ENCODE measurements at regions not wholly inside any gene's neighbourhood (a gene's known extent, or its start where the extent isn't known, plus 50 kb on each side); places are given as distances from the start of the nearest gene placed in this dataset.

DNA sequence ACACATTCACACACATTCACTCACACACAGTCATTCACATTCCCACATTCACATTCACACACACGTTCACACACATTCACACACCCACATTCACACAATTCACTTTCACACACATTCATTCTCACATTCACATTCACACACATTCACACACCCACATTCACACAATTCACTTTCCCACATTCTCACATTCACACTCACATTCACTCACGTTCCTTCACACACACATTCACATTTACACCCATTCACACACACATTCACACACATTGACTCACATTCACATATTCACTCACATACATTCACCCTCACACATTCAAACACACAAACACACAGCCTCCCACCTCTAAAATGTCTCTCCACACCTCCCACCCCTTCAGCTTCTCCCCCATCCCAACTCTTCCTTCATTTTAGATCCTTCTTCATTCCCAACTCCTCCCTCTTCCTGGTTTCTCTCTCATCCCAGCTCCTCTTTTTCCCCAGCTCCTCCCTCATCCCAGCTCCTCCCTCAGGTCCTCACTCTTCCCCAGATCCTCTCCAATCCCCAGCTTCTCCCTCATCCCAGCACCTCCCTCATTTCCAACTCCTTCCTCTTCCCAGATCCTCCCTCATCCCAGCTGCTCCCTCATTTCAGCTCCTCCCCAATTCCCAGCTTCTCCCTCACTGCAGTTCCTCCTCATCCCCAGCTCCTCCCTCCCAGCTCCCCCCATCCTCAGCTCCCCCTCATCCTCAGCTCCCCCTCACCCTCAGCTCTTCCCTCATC lies 111.0 kb downstream of the FAM53A start:
- H3K4me1 ChIP-seq (ENCODE audit: control insufficient read depth, insufficient read depth, low read length, poor library complexity, severe bottlenecking) = peaks cover 1% of the 10 kb centered on the region
- no peak overlapping the region for H3K4me3 ChIP-seq (ENCODE audit: insufficient read depth, low read depth, low read length, poor library complexity, severe bottlenecking)
- H3K27ac ChIP-seq (ENCODE audit: insufficient read depth, low read length, poor library complexity, severe bottlenecking) = no peak overlapping the region
- H3K27me3 ChIP-seq (replicated peaks; ENCODE audit: control insufficient read depth, insufficient read depth, low read length, poor library complexity, severe bottlenecking) = no peaks in the 10 kb centered on the region
- H3K9me3 ChIP-seq (ENCODE audit: control insufficient read depth, low read length) = no peaks in the 10 kb centered on the region
- no peaks in the 10 kb centered on the region for H3K36me3 ChIP-seq (ENCODE audit: control insufficient read depth, insufficient read depth, low read length)
- DNase-seq = no peak

DNA sequence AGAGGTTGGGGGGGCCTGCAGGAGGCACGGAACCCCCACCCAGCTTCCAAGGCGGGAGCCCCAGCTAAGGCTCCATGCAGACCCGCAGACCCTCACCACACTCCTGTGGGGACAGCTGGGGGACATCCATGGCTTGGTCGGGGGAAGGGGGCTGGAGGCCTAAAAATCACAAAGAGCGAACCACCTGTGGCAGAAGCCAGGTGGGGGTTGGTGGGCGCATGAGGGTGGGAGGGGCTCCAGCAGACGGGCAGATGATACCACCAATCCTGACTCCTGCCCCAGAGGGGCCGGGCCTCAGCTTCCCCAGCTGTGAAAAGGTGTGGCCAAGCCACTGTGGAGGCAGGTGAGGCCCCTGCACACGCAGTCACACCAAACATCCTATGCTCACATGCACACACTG lies 111.6 kb downstream of the FAM53A start:
- Histone ChIP-seq H3K9me3 (ENCODE audit: control insufficient read depth, low read length) (no peaks in the 10 kb centered on the region), H3K4me1 (ENCODE audit: control insufficient read depth, insufficient read depth, low read length, poor library complexity, severe bottlenecking) (no peaks in the 10 kb centered on the region), H3K4me3 (ENCODE audit: insufficient read depth, low read depth, low read length, poor library complexity, severe bottlenecking) (no peak overlapping the region), H3K36me3 (ENCODE audit: control insufficient read depth, insufficient read depth, low read length) (no peaks in the 10 kb centered on the region), H3K27ac (ENCODE audit: insufficient read depth, low read length, poor library complexity, severe bottlenecking) (no peak overlapping the region), H3K27me3 (replicated peaks; ENCODE audit: control insufficient read depth, insufficient read depth, low read length, poor library complexity, severe bottlenecking) (peaks cover 3% of the 10 kb centered on the region)
- no peak for DNase-seq

DNA sequence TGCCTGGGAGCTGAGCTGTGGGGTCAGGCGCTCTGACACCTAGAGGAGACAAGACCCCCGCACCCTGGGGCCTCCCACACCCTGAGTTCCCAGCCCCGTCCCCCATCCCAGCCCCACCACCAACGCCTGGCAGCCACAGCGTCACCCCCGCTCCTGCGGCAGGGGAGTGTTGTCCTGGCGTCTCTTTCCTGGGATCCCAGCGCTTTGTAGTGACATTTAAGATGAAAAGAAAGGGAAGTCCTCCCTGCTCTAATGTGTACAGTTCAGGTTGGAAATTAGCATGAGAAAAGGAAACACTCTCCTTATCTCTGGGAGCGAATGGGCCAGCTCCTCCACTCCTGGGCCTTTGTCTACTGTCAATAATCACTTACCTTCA lies 112.1 kb downstream of the FAM53A start:
- Histone ChIP-seq H3K4me1 (ENCODE audit: control insufficient read depth, insufficient read depth, low read length, poor library complexity, severe bottlenecking) (no peaks in the 10 kb centered on the region), H3K36me3 (ENCODE audit: control insufficient read depth, insufficient read depth, low read length) (no peaks in the 10 kb centered on the region), H3K27ac (ENCODE audit: insufficient read depth, low read length, poor library complexity, severe bottlenecking) (no peak overlapping the region), H3K27me3 (replicated peaks; ENCODE audit: control insufficient read depth, insufficient read depth, low read length, poor library complexity, severe bottlenecking) (peaks cover 5% of the 10 kb centered on the region), H3K4me3 (ENCODE audit: insufficient read depth, low read depth, low read length, poor library complexity, severe bottlenecking) (no peak overlapping the region), H3K9me3 (ENCODE audit: control insufficient read depth, low read length) (no peaks in the 10 kb centered on the region)
- no peak for DNase-seq

DNA sequence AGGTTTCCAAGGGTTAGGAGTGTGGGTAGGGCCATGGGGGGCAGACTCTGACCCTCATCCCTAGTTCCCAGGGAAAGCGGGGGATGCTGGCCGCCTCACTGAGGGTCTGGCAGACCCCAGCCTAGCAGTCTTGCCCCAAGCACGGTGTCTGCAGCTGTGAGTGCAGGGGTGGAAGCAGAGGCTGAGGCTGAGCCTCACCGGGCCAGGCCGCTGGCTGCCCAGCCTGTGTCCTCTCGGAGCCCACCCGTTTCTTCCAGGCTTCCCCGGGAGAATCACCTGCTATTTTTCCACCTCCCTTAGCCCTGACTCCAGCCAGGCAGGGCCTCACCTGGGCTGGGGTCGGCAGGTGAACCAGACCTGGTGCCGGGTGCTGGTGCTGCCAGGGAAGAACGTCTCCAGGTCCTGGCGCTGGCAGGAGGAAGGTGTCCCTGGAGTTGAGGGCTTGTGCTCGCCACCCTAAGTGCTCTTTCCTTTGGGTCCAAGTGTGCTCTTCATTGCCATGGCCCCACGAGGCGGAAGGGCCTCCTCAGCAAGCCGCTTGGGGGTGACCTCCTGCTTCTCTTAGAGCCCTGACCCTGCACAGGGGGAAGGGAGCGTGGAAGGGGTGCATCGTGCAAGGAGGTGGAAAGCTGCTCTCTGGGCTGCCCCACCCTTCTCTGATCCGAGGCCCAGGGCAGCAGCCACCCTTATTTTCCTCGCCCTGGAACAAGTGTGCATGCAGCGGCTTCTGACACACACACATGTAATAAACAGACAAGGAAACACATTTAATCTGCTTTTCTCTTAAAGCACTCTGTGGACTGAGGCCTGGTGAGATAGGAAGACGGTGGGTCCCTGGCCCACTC lies 112.7 kb downstream of the FAM53A start:
- H3K36me3 ChIP-seq (ENCODE audit: control insufficient read depth, insufficient read depth, low read length) = no peaks in the 10 kb centered on the region

DNA sequence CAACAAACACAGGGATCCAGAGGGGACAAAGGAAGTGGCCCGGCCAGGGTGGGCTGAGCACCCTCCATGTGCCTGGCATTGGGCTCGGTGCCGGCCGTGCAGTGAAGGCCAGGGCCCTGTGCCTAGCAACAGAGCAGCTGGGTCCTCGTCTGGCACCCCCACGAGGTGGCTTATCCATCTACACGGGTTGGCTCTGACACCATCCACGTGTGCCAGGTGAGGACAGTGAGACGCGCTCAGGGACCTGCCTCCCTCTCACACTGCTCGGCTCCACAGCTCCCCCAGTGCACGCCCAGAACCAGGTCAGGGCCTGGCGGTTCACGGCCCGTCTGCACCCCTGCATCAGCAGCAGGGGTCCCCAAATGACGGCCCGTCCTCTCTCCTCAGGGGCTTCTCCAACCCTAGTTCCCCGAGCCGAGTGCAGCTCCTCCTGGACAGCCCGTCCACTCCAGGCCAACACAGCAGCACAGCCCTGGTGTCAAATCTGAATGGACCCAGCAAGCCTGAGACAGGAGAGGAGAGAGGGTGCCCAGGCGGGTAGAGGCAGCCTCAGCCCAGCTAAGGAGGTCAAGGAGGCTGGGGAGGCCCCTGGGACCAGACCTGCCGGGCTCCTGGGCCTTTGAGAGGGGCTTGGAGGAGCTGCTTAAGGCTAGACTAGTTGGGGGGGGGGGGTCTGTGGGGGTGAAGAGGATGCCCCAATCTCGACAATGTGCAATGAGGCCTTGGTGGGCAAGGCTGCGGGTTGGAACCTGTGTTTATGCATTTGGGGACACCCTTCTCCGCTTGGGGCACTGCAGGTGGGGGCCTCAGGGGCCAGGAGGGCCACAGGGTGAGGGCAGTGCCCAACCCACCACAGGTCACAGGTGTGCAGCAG lies 113.6 kb downstream of the FAM53A start:
- no peak for DNase-seq
- Histone ChIP-seq H3K9me3 (ENCODE audit: control insufficient read depth, low read length) (no peaks in the 10 kb centered on the region), H3K27me3 (replicated peaks; ENCODE audit: control insufficient read depth, insufficient read depth, low read length, poor library complexity, severe bottlenecking) (peaks cover 5% of the 10 kb centered on the region), H3K27ac (ENCODE audit: insufficient read depth, low read length, poor library complexity, severe bottlenecking) (no peak overlapping the region), H3K36me3 (ENCODE audit: control insufficient read depth, insufficient read depth, low read length) (no peaks in the 10 kb centered on the region), H3K4me3 (ENCODE audit: insufficient read depth, low read depth, low read length, poor library complexity, severe bottlenecking) (no peak overlapping the region), H3K4me1 (ENCODE audit: control insufficient read depth, insufficient read depth, low read length, poor library complexity, severe bottlenecking) (no peaks in the 10 kb centered on the region)

More for the DNA sequence above, 112.7 kb downstream of the FAM53A start:
- Histone ChIP-seq H3K4me1 (ENCODE audit: control insufficient read depth, insufficient read depth, low read length, poor library complexity, severe bottlenecking) (no peaks in the 10 kb centered on the region), H3K27me3 (replicated peaks; ENCODE audit: control insufficient read depth, insufficient read depth, low read length, poor library complexity, severe bottlenecking) (peaks cover 5% of the 10 kb centered on the region), H3K4me3 (ENCODE audit: insufficient read depth, low read depth, low read length, poor library complexity, severe bottlenecking) (no peak overlapping the region), H3K9me3 (ENCODE audit: control insufficient read depth, low read length) (no peaks in the 10 kb centered on the region), H3K27ac (ENCODE audit: insufficient read depth, low read length, poor library complexity, severe bottlenecking) (no peak overlapping the region)
- DNase-seq = no peak

DNA sequence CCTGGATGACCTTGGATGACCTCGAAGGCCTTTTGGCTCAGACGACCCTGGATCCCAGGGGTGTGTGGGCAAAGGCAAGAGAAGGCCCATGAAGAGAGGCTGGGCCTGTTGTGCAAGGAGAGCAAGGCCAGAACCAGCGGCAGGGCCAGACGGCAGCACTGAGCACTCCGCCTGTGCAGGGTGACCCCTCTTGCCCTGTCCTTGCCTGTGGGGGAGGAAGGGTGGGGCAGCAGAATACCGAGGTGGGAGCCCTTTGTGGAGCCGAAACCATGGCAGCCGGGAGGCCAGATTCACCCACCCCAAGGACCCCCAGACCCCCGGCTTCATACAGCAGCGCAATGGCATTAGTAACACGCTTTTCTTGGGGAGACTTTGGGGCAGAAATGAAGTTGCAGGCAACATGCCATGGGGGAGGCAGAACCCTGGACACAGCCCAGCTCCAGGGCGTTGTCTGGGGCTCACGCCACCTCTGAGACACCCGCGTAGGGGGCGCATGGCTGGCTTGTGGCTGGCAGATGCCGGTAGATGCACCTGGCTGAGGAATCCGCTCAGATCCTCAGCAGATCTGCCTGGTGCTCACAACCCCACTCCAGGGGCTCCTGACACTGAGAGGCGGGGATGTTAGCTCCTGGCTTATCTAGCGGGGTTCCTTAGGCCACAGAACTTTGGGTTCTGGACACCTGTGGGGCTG lies 114.5 kb downstream of the FAM53A start:
- Histone ChIP-seq H3K27me3 (replicated peaks; ENCODE audit: control insufficient read depth, insufficient read depth, low read length, poor library complexity, severe bottlenecking) (peaks cover 5% of the 10 kb centered on the region), H3K9me3 (ENCODE audit: control insufficient read depth, low read length) (no peaks in the 10 kb centered on the region)
- no peak for DNase-seq

DNA sequence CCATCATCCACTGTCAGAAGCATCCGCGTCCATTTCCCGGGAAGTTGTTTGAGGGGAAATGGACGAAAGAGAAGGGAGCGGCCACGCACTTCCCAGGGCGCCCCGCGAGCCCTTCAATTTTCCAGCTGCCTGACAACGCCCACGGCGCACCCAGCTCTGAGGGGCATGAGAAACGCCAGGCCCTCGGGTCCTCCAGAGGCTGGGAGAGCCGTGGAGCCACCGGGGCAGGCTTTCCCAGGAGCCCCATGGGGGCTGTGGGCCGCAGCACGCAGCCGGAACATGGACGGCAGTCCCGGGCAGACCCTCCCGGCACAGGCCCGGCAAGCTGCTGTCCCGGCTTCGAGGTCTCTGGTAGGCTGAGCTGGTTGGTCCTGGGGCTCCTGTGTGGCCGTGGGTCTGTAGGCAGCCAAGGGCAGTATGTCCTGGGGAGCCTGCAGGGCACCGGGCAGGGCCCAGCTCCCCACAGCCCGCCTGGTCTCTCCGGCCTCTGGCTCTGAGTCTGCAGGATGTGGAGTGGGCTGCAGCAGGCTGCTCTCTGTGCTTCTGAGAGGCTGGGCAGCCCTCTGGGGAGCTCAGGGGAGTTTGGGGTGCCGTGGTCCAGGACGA lies 115.2 kb downstream of the FAM53A start:
- no peaks in the 10 kb centered on the region for H3K4me1 ChIP-seq (ENCODE audit: control insufficient read depth, insufficient read depth, low read length, poor library complexity, severe bottlenecking)
- no peaks in the 10 kb centered on the region for H3K9me3 ChIP-seq (ENCODE audit: control insufficient read depth, low read length)
- H3K27me3 ChIP-seq (replicated peaks; ENCODE audit: control insufficient read depth, insufficient read depth, low read length, poor library complexity, severe bottlenecking) = peaks cover 5% of the 10 kb centered on the region
- no peak for DNase-seq
- no peaks in the 10 kb centered on the region for H3K36me3 ChIP-seq (ENCODE audit: control insufficient read depth, insufficient read depth, low read length)
- H3K4me3 ChIP-seq (ENCODE audit: insufficient read depth, low read depth, low read length, poor library complexity, severe bottlenecking) = no peak overlapping the region
- no peak overlapping the region for H3K27ac ChIP-seq (ENCODE audit: insufficient read depth, low read length, poor library complexity, severe bottlenecking)

More for the DNA sequence above, 114.5 kb downstream of the FAM53A start:
- no peak overlapping the region for H3K4me3 ChIP-seq (ENCODE audit: insufficient read depth, low read depth, low read length, poor library complexity, severe bottlenecking)
- H3K36me3 ChIP-seq (ENCODE audit: control insufficient read depth, insufficient read depth, low read length) = no peaks in the 10 kb centered on the region
- no peak overlapping the region for H3K27ac ChIP-seq (ENCODE audit: insufficient read depth, low read length, poor library complexity, severe bottlenecking)
- no peaks in the 10 kb centered on the region for H3K4me1 ChIP-seq (ENCODE audit: control insufficient read depth, insufficient read depth, low read length, poor library complexity, severe bottlenecking)

DNA sequence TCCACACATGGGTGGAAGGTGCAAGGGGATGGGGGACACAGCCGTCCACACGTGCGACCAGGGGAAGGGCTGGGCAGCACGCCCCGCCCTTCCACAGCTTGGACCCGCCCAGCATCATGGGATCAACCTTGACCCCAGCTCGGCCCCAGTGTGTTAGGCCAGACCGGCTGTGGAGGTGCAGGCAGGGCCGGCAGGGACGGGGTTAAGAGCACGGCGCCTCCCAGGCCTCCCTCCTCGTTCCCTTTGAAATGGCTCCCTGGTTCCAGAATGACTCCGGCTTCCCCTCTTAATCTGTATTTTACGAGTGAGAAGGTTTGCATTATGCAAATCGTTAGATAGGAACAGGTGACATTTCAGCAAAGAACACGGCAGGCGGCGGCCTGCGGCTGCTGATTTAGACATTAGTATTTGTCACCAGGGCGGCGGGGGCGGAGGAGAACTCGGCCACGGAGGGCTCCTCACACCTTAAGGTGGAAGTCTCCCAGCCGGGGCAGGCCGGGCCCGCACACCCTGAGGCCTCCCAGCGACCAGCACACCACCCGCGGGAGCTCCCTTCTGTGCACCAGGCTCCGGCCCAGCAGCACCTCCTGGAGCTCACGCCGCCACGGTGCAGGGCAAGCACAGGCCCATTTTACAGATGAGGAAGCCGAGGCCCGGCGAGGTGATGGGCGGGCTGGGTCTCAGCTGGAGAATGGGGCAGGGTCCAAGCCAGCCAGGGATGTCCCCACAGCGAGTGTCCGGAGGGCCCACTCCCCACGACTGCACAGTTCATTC lies 116.1 kb downstream of the FAM53A start:
- no peaks in the 10 kb centered on the region for H3K4me1 ChIP-seq (ENCODE audit: control insufficient read depth, insufficient read depth, low read length, poor library complexity, severe bottlenecking)
- no peaks in the 10 kb centered on the region for H3K36me3 ChIP-seq (ENCODE audit: control insufficient read depth, insufficient read depth, low read length)
- H3K4me3 ChIP-seq (ENCODE audit: insufficient read depth, low read depth, low read length, poor library complexity, severe bottlenecking) = no peak overlapping the region
- DNase-seq = no peak
- H3K27ac ChIP-seq (ENCODE audit: insufficient read depth, low read length, poor library complexity, severe bottlenecking) = no peak overlapping the region
- H3K27me3 ChIP-seq (replicated peaks; ENCODE audit: control insufficient read depth, insufficient read depth, low read length, poor library complexity, severe bottlenecking) = peaks cover 5% of the 10 kb centered on the region
- H3K9me3 ChIP-seq (ENCODE audit: control insufficient read depth, low read length) = no peaks in the 10 kb centered on the region

DNA sequence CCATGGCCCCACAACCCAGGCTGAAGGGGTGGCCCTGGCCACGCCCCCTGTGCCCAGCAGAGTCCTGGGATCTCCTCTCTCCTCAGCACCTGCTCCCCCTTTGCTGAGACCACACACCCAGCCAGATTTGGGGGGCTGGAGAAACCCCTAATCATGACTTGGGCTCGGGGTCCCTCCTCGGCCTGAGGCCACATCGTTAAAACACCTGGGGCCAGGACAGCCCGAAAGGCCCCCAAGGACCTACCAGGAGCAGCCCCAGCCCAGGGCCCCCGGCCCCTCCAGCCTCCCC lies 116.7 kb downstream of the FAM53A start:
- Histone ChIP-seq H3K4me3 (ENCODE audit: insufficient read depth, low read depth, low read length, poor library complexity, severe bottlenecking) (no peak overlapping the region), H3K36me3 (ENCODE audit: control insufficient read depth, insufficient read depth, low read length) (no peaks in the 10 kb centered on the region), H3K9me3 (ENCODE audit: control insufficient read depth, low read length) (no peaks in the 10 kb centered on the region), H3K4me1 (ENCODE audit: control insufficient read depth, insufficient read depth, low read length, poor library complexity, severe bottlenecking) (no peaks in the 10 kb centered on the region), H3K27me3 (replicated peaks; ENCODE audit: control insufficient read depth, insufficient read depth, low read length, poor library complexity, severe bottlenecking) (peaks cover 5% of the 10 kb centered on the region), H3K27ac (ENCODE audit: insufficient read depth, low read length, poor library complexity, severe bottlenecking) (no peak overlapping the region)
- no peak for DNase-seq
